Lung (tissue), 11 donors: ENCODE measurements at regions not wholly inside any gene's neighbourhood (a gene's known extent, or its start where the extent isn't known, plus 50 kb on each side); places are given as distances from the start of the nearest gene placed in this dataset.

Experiments
- ATAC-seq: fragments of 200-7000 bp; cut with Tn5 transposase; one replicate; pipeline ENCODE4 v1.9.1; 2020; ENCODE audit warnings: moderate number of reproducible peaks; ENCODE audit not compliant: insufficient read depth, low FRiP score
- DNase-seq, 3 donors: peaks; one replicate each; pipeline ENCODE4 v3.0.0-alpha.2; 2013 to 2017
- H3K27ac ChIP-seq, 2 donors: one replicate each; pipeline ENCODE4 v1.5.1; 2013; ENCODE audit warnings: mild to moderate bottlenecking in 2 of 2, moderate library complexity in 2 of 2, control low read depth in 1 of 2, inconsistent platforms in 1 of 2, low read depth in 1 of 2, low read length in 1 of 2
- H3K27me3 ChIP-seq, 3 donors: one replicate each; pipeline ENCODE4 v1.5.1; 2013; ENCODE audit warnings: low read length in 2 of 3; ENCODE audit not compliant: control insufficient read depth in 3 of 3, insufficient read depth in 3 of 3
- H3K36me3 ChIP-seq, 4 donors: one replicate each; pipeline ENCODE4 v1.5.1; 2013; ENCODE audit warnings: low read length in 4 of 4, mild to moderate bottlenecking in 1 of 4, moderate library complexity in 1 of 4; ENCODE audit not compliant: control insufficient read depth in 4 of 4, insufficient read depth in 4 of 4
- H3K4me1 ChIP-seq, 5 donors: one replicate each; pipeline ENCODE4 v1.5.1; 2013; ENCODE audit warnings: low read length in 5 of 5, mild to moderate bottlenecking in 2 of 5, moderate library complexity in 1 of 5; ENCODE audit not compliant: control insufficient read depth in 5 of 5, insufficient read depth in 5 of 5
- H3K4me3 ChIP-seq: one replicate; pipeline ENCODE4 v1.5.1; 2013; ENCODE audit warnings: mild to moderate bottlenecking, control low read depth, moderate library complexity
- H3K9ac ChIP-seq, 2 donors: one replicate each; pipeline ENCODE4 v1.5.1; 2013; ENCODE audit warnings: low read length in 2 of 2, control low read depth in 1 of 2; ENCODE audit not compliant: insufficient read depth in 1 of 2
- H3K9me3 ChIP-seq, 4 donors: one replicate each; pipeline ENCODE4 v1.5.1; 2013; ENCODE audit warnings: low read length in 3 of 4, mild to moderate bottlenecking in 1 of 4, moderate library complexity in 1 of 4; ENCODE audit not compliant: control insufficient read depth in 4 of 4, insufficient read depth in 3 of 4
- WGBS, 2 donors: extraction: QIAGEN DNeasy Blood & Tissue Kit; methylation state at CpG; one replicate each; pipeline ENCODE4 v1.1.7; 2013; 5-methylcytosine and 5-hydroxymethylcytosine counted together
- TF ChIP-seq, protein P1 (sequence below): IDR thresholded peaks from 2 replicates; pipeline ENCODE4 v1.5.1; 2012; ENCODE audit warnings: mild to moderate bottlenecking; ENCODE audit errors: control extremely low read depth, extremely low read depth
- donor health status: control.
- donor health status: control.
- donor health status: Bipolar disorder and iron deficiency.
- donor health status: healthy.
- donor health status: DM: yes; HTN: yes; CAD: no.

- no peak overlapping the region for H3K27ac ChIP-seq
- 92 to 93% methylated on average over 5 of the region's 5 CpGs for WGBS, 2 donors
- no peaks in the 10 kb centered on the region for H3K27me3 ChIP-seq
- H3K9me3 ChIP-seq = no peaks in the 10 kb centered on the region
- DNase-seq = no peak
- H3K4me3 ChIP-seq = no peak overlapping the region
- H3K9ac ChIP-seq = no peak overlapping the region
- TF ChIP-seq, protein P1, sequence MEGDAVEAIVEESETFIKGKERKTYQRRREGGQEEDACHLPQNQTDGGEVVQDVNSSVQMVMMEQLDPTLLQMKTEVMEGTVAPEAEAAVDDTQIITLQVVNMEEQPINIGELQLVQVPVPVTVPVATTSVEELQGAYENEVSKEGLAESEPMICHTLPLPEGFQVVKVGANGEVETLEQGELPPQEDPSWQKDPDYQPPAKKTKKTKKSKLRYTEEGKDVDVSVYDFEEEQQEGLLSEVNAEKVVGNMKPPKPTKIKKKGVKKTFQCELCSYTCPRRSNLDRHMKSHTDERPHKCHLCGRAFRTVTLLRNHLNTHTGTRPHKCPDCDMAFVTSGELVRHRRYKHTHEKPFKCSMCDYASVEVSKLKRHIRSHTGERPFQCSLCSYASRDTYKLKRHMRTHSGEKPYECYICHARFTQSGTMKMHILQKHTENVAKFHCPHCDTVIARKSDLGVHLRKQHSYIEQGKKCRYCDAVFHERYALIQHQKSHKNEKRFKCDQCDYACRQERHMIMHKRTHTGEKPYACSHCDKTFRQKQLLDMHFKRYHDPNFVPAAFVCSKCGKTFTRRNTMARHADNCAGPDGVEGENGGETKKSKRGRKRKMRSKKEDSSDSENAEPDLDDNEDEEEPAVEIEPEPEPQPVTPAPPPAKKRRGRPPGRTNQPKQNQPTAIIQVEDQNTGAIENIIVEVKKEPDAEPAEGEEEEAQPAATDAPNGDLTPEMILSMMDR = no peak
- H3K4me1 ChIP-seq = peaks cover 2 to 17% (median 11%) of the 10 kb centered on the region in 5 donors
- ATAC-seq = no peak
- no peaks in the 10 kb centered on the region for H3K36me3 ChIP-seq
Observed at GRCh38 chr3:56980243-56980642, 80.2 kb upstream of the SPATA12 start.

DNA sequence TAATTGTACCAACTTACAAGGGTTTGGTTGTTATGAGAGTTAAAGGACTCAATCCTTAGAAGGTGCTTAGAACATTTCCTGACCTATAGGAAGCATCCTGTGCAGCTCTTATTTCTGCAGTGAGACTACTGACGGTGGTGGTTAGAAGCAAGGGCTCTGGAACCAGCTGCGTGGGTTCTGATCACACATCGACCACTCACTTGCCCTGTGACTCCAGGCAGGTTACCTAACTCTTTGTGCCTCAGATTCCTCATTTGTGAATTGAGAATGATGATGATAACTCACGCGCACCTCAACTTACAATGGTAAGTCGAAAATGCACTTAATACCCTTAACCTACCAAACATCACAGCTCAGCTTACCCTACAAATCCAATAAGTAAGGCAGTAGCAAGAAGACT lies 80.7 kb upstream of the SPATA12 start:
- H3K36me3 ChIP-seq = no peaks in the 10 kb centered on the region
- ATAC-seq = no peak
- H3K4me1 ChIP-seq = peaks cover 2 to 17% (median 11%) of the 10 kb centered on the region in 5 donors
- no peak for DNase-seq
- H3K9me3 ChIP-seq = no peaks in the 10 kb centered on the region
- no peak overlapping the region for H3K9ac ChIP-seq
- 79 to 93% methylated on average over 6 of the region's 6 CpGs for WGBS, 2 donors
- H3K4me3 ChIP-seq = no peak overlapping the region
- TF ChIP-seq, protein P1 = no peak
- H3K27ac ChIP-seq = no peak overlapping the region
- no peaks in the 10 kb centered on the region for H3K27me3 ChIP-seq

GRCh38 chr3:56977561-56977889 lies 82.9 kb upstream of the SPATA12 start:
- Histone ChIP-seq H3K9me3 (no peaks in the 10 kb centered on the region), H3K27ac (no peak overlapping the region), H3K27me3 (no peaks in the 10 kb centered on the region), H3K36me3 (no peaks in the 10 kb centered on the region), H3K9ac (no peak overlapping the region), H3K4me1 (peaks cover 0 to 17% (median 11%) of the 10 kb centered on the region in 5 donors), H3K4me3 (no peak overlapping the region)
- TF ChIP-seq, protein P1 = no peak
- no peak for ATAC-seq
- DNase-seq = no peak
- WGBS, 2 donors = 100% methylated on average over 1 of the region's 1 CpG
